ENCODE measurements at regions not wholly inside any gene's neighbourhood (a gene's known extent, or its start where the extent isn't known, plus 50 kb on each side); places are given as distances from the start of the nearest gene placed in this dataset.

- TF ChIP-seq TAF1 (IDR thresholded peaks at IDR 0.05; ENCODE audit: borderline replicate concordance, insufficient read depth, low read length) (no peak), REST (IDR thresholded peaks at IDR 0.05; ENCODE audit: insufficient read depth in 1 of 2, low read depth in 2 of 2, low read length in 2 of 2) (no peak)
Measured at GRCh38 chr10:44044549-44044948, 340.3 kb downstream of the CXCL12 start.
